Stimulated activated CD4-positive, alpha-beta T cell treated with anti-CD3 and anti-CD28 coated beads, Interleukin-2, amount 100 ng/mL, for 48 hours (primary cell): ENCODE measurements at regions not wholly inside any gene's neighbourhood (a gene's known extent, or its start where the extent isn't known, plus 50 kb on each side); places are given as distances from the start of the nearest gene placed in this dataset.

Experiments
- DNase-seq, 2 donors: peaks; one replicate each; pipeline ENCODE4 v3.0.0-alpha.2; 2020

GRCh38 chr5:123827811-123828210 is 315.8 kb downstream of the CSNK1G3 start:
- no peak for DNase-seq

- DNase-seq, result no peak
These were observed 307.9 kb downstream of the CSNK1G3 start for GRCh38 chr5:123819833-123820232.

GRCh38 chr5:123819386-123819785 is 307.4 kb downstream of the CSNK1G3 start:
- no peak for DNase-seq

- DNase-seq, result no peak
These were observed 305.3 kb downstream of the CSNK1G3 start for GRCh38 chr5:123817267-123817666.

GRCh38 chr5:123814801-123815470 is 303.0 kb downstream of the CSNK1G3 start:
- DNase-seq, result no peak

- DNase-seq, result no peak
These were observed 302.1 kb downstream of the CSNK1G3 start for GRCh38 chr5:123813937-123814624.

GRCh38 chr5:123813264-123813663 is 301.3 kb downstream of the CSNK1G3 start:
- DNase-seq, result no peak

- DNase-seq, result no peak
These were observed 299.9 kb downstream of the CSNK1G3 start for GRCh38 chr5:123811831-123812230.

- DNase-seq, result no peak
These were observed 298.9 kb downstream of the CSNK1G3 start for GRCh38 chr5:123810746-123811340.

- DNase-seq, result no peak
These were observed 298.3 kb downstream of the CSNK1G3 start for GRCh38 chr5:123810253-123810652.

GRCh38 chr5:123809594-123810221 is 297.7 kb downstream of the CSNK1G3 start:
- no peak for DNase-seq

GRCh38 chr5:123808461-123809380 is 296.7 kb downstream of the CSNK1G3 start:
- DNase-seq, result no peak

- no peak for DNase-seq
These were observed 295.4 kb downstream of the CSNK1G3 start for GRCh38 chr5:123807177-123807945.

- DNase-seq, result no peak
These were observed 294.7 kb downstream of the CSNK1G3 start for GRCh38 chr5:123806644-123807043.

GRCh38 chr5:123805300-123805699 is 293.3 kb downstream of the CSNK1G3 start:
- DNase-seq, result no peak

GRCh38 chr5:123803359-123803758 is 291.4 kb downstream of the CSNK1G3 start:
- no peak for DNase-seq

- no peak for DNase-seq
These were observed 290.4 kb downstream of the CSNK1G3 start for GRCh38 chr5:123802298-123802951.

- DNase-seq, result no peak
These were observed 288.7 kb downstream of the CSNK1G3 start for GRCh38 chr5:123800640-123801039.

- no peak for DNase-seq
These were observed 283.7 kb downstream of the CSNK1G3 start for GRCh38 chr5:123795688-123796087.

GRCh38 chr5:123790226-123790625 is 278.2 kb downstream of the CSNK1G3 start:
- DNase-seq, result no peak

GRCh38 chr5:123787635-123788034 is 275.7 kb downstream of the CSNK1G3 start:
- no peak for DNase-seq
